AG09309 (cell line): ENCODE measurements at regions not wholly inside any gene's neighbourhood (a gene's known extent, or its start where the extent isn't known, plus 50 kb on each side); places are given as distances from the start of the nearest gene placed in this dataset.

ENCODE experiments used
- DNase-seq: peaks from one replicate; pipeline ENCODE4 v3.0.0-alpha.2; 2010; ENCODE audit warnings: low read depth
- H3K4me3 ChIP-seq: 2 replicates; pipeline ENCODE4 v1.5.1; 2011; ENCODE audit warnings: mild to moderate bottlenecking, low read depth, low read length, moderate library complexity; ENCODE audit not compliant: control insufficient read depth
- CTCF ChIP-seq: IDR thresholded peaks from 2 replicates; pipeline ENCODE4 v1.5.1; 2011; ENCODE audit warnings: mild to moderate bottlenecking, low read depth, low read length, inconsistent platforms; ENCODE audit not compliant: insufficient read depth, control insufficient read depth; ENCODE audit errors: missing control alignments

DNA sequence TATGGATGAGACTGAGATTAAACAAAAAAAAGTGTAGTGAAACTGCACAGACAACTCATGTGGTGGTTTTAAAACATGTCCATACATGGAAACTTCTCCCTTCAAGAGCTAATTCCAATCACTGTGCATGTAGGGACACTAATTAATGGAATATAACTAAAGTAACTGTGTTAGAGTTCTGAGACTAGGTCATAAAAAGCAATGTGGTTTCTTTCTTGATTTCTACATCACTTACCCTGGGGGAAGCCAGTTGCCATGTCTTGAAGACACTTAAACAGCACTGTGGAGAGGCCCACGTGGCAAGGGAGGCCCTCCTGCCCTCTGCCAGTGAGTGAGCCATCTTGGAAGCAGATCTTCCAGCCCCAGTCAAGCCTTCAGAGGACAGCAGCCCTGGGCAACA, 118.2 kb upstream of the DST start:
- H3K4me3 ChIP-seq, result no peak overlapping the region
- no peak for DNase-seq
- no peak for TF ChIP-seq CTCF

- no peak for DNase-seq
- H3K4me3 ChIP-seq, result no peak overlapping the region
- TF ChIP-seq CTCF, result no peak
Measured at GRCh38 chr6:56759521-56759920, 116.8 kb upstream of the DST start.

DNA sequence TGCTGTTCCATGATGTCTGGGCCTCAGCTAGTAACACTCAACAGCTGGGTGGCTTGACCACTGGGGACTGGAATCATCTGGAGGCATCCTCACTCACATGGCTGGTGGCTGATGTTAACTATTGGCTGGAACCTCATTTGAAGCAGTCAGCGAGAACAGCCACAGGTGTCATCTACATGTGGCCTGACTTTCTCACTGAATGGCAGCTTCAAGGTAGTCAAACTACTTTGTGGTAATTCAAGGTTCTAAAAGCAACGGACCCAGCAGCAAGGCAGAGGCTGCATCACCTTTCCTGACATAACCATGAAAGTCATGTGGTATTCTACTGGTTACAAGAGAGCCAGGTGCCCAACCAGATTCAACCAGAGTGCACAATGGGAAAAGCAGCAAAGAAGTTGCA, 115.9 kb upstream of the DST start:
- no peak for DNase-seq
- no peak for TF ChIP-seq CTCF
- no peak overlapping the region for H3K4me3 ChIP-seq

DNA sequence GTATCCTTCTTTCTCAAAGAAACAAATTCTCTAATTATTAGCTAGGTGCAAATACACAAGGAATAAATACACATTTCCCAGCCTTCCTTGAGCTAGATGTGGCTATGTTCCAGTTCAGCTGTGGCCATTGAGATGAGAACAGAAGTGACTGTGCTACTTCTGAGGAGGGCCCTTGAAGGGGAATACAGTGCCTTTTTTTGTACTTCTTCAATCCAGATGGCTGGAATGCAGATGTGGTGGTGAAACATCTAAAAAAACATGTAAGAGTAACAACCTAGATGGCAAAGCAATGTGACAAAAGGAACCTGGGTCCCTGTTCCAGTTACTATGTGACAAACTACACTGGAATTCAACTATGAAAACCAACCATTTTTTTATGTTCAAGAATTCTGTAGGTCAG, 115.4 kb upstream of the DST start:
- no peak for TF ChIP-seq CTCF
- H3K4me3 ChIP-seq, result no peak overlapping the region
- DNase-seq, result no peak

- DNase-seq, result no peak
- no peak overlapping the region for H3K4me3 ChIP-seq
- peak; percentile 55 for TF ChIP-seq CTCF
Measured at GRCh38 chr6:56757588-56757984, 114.9 kb upstream of the DST start.

DNA sequence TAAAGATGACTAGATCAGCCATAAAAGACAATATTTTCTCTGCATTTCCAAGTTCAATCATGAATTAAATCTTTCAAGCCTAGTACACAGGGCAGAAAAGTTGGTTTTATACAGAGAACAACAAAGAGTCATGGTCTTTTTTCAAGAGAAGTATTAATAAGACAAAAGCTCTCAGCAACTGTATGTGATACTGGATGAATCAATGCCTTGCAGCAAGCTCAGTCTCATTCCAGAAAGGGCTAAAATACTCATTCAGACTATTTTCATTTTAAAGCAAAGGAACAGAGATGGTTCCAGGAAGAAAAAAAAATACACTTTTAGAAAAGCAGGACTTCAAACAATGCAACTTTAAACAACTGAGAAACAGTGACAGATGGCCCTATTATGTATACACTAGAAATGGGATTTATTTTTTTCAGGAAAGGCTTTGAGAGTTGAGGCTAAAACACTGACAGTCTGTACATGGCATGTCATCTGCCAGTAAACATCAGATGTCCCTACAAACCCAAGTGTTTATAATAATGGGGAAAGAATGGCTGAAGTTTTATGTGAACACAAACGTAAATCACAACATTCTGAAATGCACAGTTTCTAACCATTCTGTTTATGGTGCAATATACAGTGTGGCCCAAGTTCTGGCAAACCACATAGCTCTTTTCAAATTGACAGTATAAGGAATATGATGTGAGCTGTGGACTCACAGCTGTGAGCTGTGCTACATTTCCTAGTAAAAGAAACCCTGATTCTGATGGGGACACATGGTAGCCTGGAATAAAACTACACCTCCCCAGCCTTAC, 114.3 kb upstream of the DST start:
- no peak for DNase-seq
- H3K4me3 ChIP-seq, result no peak overlapping the region
- TF ChIP-seq CTCF, result no peak

DNA sequence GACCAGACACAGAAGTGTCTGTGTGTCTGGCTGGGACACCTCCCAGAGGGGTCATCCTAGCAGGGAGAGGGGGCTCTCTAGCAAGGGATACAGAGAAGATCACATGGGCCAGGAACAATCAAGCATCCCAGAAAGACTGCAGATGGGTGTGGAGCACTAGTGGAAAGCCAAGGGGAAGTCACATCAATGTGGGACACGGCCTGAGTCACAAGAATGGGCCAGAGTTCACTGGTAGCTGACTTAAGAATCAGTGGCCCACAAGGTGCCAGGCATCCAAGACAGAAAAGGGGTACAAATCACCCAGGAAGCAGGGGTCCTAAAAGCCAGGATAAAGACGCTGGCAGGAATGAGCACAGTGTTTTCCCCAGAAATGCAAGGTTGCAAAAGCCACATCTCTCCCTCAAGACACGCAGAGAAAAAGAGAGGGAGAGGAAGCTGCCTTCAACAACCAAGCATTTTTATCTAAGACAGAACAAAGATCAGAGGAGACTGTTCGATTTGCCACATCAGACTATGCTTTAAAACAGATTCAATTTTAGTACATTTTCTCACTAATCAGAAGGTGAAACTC, 113.6 kb upstream of the DST start:
- no peak overlapping the region for H3K4me3 ChIP-seq
- no peak for TF ChIP-seq CTCF
- DNase-seq, result no peak
